ENCODE measurements at regions not wholly inside any gene's neighbourhood (a gene's known extent, or its start where the extent isn't known, plus 50 kb on each side); places are given as distances from the start of the nearest gene placed in this dataset.

- no peak for DNase-seq (ENCODE audit: low read depth in 2 of 3, low spot score in 1 of 3)
These were observed 533.3 kb downstream of the HACE1 start for GRCh38 chr6:104326173-104327001.

DNA sequence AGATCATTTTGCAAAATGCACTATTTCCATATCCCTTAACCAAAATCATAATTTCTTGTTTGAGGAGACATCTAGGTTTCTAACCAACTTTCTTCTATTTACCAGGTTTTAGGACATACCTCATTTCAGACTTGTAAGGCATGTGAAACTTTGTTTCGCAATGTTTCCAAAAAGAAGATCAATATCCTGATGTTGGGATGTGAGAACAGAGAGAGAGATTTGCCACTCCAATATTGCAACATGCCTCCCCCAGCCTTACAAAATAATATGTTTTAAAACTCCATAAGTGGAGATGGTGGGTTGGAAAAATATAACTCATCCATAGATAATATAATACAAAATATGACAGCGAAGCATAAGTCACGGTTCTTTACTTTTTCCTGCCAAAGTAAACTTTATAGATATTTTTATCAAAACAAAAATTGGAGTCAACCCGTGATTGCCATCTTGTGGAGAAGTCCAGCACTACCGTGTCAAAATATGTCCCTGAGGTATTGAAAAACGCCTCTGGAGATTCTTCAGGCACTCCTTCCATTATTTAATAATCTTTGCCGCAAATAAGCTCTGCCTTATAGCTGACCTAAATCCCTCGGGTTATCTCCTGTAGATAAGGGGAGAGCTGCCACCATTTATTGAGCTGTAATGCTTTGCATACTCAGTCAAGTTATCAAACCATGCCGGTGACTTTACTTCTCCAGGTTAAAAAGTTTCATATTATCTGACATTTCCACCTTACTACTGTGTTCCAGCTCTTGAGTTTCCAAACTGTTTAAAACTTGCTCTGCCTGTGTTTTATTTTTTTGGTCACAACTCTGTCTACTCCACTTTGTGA is 534.2 kb downstream of the HACE1 start:
- no peak for DNase-seq (ENCODE audit: low read depth in 2 of 3, low spot score in 1 of 3)

DNA sequence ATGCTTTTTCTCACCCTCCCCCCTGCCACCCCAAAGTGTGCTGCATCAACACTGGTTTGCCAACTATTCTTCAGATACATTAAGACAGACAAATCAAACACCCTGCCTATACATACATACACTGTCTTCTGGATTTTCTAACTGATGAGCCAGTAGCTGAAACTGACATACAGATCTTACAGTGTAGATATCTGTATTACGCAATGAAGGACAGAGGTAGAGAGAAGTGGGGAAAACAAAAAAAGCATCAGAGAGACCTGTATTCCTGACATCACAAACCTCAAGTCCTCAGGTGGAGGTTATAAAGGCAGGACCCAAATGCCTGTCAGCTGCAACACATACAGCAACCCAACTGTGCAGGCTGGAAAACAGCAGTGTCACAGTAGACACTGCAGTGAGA is 535.4 kb downstream of the HACE1 start:
- DNase-seq (ENCODE audit: low read depth in 2 of 3, low spot score in 1 of 3) = no peak

- no peak for DNase-seq (ENCODE audit: low read depth in 2 of 3, low spot score in 1 of 3)
These were observed 536.9 kb downstream of the HACE1 start for GRCh38 chr6:104322841-104323240.

- no peak for DNase-seq (ENCODE audit: low read depth in 2 of 3, low spot score in 1 of 3)
These were observed 538.4 kb downstream of the HACE1 start for GRCh38 chr6:104321301-104321700.

DNA sequence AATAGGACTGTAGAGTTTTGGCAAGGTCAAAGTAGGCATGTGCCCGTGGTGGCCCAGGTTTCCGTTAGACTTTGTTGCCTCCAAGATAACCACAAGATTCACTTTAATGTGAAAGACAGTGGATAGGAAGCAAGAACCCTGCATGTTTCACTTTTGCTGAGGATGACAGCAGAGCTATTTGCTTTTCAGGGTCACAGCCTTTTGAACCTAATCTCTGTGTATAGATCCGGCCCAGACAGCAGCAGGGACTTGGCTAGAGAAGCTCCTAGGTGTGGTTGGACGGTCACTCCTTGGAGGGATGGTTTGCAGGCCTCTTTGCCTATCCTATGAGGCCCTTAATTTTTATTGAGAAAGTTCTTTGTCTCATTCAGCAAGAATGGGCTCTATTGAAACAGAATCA is 538.8 kb downstream of the HACE1 start:
- no peak for DNase-seq (ENCODE audit: low read depth in 2 of 3, low spot score in 1 of 3)

DNA sequence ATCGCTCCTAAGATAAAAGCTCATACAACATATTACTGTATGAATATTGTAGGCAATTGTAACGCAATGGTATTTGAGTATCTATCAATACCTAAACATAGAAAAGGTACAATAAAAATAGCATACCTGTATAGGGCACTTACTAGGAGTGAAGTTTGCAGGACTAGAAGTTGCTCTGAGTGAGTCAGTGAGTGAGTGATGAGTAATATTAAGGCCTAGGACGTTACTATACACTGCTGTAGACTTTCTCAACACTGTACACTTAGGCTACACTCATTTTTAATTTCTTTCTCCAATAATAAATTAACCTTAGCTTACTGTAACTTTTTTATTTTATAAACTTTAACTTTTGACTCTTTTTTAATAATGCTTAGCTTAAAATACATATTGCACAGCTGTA is 546.9 kb downstream of the HACE1 start:
- DNase-seq (ENCODE audit: low read depth in 2 of 3, low spot score in 1 of 3) = no peak

DNA sequence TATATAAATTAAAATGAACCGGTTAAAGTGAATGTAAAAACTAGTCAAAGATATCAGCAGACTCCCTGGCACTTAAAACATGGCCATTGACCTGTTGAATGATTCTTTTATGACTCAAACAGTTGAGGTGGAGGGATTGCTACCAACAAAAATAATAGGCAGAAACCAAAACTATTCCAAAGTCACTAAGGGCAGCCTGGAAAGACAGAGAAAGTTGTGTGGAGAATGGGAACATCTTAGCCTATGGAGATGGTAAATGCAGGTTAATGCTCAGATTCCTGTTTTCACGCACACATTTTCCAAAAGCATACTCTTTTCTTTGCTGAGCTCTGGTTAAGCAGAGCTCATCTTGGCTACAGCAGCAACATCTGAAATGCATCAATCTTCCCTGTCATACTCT is 553.5 kb downstream of the HACE1 start:
- DNase-seq (ENCODE audit: low read depth in 2 of 3, low spot score in 1 of 3) = no peak

- no peak for DNase-seq (ENCODE audit: low read depth in 2 of 3, low spot score in 1 of 3)
These were observed 554.5 kb downstream of the HACE1 start for GRCh38 chr6:104305206-104305605.

GRCh38 chr6:104301951-104302350 is 557.8 kb downstream of the HACE1 start:
- DNase-seq (ENCODE audit: low read depth in 2 of 3, low spot score in 1 of 3) = no peak

DNA sequence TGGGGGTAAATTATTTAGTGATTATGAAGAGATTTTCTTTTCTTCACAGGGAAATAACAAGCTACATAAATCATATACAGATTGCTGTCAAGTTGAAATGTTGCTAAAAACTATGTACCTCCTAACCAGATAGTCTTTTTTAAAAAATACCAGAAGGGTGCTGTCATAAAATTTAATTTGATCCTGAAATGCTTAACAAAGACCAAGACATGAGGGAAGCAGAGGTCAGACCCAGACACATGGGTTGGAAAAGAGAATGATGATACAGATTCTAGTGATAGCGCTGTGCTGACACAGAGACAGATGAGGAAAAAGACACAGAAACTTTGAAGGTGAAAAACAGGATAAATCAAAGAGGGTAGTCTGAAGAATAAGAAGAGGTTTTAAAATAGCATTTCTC is 573.1 kb downstream of the HACE1 start:
- DNase-seq (ENCODE audit: low read depth in 2 of 3, low spot score in 1 of 3) = no peak

GRCh38 chr6:104284872-104285271 is 574.8 kb downstream of the HACE1 start:
- no peak for DNase-seq (ENCODE audit: low read depth in 2 of 3, low spot score in 1 of 3)

DNA sequence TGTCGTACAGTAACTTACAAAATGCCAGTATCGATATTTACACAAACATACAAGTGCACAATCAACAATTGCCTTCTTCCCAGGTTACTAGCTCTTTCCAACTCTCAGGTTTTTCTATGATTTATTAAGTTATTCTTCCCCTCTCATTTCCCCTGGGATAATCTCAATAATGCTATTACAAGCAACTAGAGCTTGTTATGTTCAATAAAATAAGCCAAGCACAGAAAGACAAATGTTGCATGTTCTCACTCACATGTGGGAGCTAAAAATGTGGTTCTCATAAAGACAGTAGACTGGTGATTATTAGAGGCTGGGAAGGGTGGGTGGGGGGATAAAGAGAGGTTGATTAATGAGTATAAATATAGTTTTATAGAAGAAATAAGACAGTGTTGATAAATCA is 577.1 kb downstream of the HACE1 start:
- no peak for DNase-seq (ENCODE audit: low read depth in 2 of 3, low spot score in 1 of 3)

DNA sequence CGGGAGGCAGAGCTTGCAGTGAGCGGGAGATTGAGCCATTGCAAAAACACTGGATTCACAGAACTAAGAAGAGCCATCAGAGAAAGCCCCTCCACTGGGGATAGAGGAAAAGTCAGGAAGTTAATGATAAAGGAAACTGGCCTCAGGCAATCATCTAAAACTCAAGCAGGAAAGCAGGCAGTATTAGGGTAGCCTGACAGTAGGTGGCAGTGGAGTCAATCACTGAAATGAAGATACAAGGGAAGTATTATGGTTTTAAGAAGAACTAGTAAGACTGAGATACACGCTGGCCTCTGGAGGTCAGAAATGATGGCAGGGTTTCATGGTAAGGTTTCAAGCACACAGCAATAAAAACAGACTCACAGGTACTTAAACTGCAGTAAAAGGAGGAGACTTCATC is 578.3 kb downstream of the HACE1 start:
- DNase-seq (ENCODE audit: low read depth in 2 of 3, low spot score in 1 of 3) = no peak

DNA sequence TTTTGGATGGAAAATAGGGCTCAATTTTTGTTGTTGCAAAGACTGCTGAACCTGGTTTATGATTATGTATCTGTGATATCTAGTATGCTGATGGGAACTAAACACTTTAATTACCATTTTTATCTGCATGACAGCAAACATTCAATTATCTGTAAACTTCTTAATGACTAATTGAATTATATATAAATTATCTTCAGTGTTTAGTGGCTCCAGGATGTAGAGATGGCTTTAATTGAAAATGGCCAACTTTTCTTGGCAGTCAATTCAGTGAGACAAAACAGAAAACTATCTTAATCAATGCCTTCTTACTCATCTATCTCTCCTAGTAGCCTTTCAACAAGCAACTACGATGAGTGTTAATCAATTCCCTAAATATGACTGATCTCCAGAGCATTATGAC is 591.3 kb downstream of the HACE1 start:
- no peak for DNase-seq (ENCODE audit: low read depth in 2 of 3, low spot score in 1 of 3)

GRCh38 chr6:104266922-104267321 is 592.8 kb downstream of the HACE1 start:
- no peak for DNase-seq (ENCODE audit: low read depth in 2 of 3, low spot score in 1 of 3)

GRCh38 chr6:104256646-104257045 is 603.1 kb downstream of the HACE1 start:
- DNase-seq (ENCODE audit: low read depth in 2 of 3, low spot score in 1 of 3) = no peak

DNA sequence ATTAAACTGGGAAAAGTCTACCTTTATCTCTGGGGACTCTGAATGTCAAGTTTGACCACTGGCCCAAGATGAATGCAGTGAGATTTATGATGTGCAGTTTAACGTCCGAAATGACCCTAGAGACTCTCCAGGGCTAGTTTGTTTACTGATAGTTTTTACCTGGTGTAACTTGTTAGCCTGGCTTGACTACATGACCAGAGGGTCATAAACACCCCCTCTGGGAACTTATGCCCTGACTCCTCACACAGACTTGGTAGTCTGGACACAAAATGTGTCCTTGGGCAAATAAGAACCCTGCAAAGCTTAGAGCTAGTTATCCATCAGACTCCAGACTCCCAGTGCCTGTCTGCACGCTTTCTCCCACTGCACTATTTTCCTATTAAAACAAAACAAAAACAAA is 606.5 kb downstream of the HACE1 start:
- no peak for DNase-seq (ENCODE audit: low read depth in 2 of 3, low spot score in 1 of 3)

GRCh38 chr6:104252276-104252675 is 607.4 kb downstream of the HACE1 start:
- no peak for DNase-seq (ENCODE audit: low read depth in 2 of 3, low spot score in 1 of 3)

GRCh38 chr6:104251651-104252050 is 608.1 kb downstream of the HACE1 start:
- no peak for DNase-seq (ENCODE audit: low read depth in 2 of 3, low spot score in 1 of 3)

GRCh38 chr6:104240865-104241264 is 618.9 kb downstream of the HACE1 start:
- DNase-seq (ENCODE audit: low read depth in 2 of 3, low spot score in 1 of 3) = no peak

DNA sequence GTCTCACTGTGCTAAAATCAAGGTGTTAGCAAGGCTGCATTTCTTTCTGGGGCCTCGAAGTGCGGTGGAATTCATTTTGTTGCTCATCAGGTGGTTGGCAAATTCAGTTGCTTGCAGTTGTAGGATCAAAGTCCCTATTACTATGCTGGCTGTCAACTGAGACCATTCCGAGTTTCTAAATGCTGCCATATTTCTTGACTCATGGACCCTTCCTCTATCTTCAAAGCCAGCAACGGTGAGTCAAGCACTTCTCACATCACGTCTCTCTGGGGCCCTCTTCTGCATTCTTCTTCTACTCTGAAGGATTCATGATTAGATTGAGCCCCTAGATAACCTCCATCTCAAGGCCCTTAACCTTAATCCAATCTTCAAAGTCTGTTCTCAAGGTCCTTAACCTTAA is 619.7 kb downstream of the HACE1 start:
- no peak for DNase-seq (ENCODE audit: low read depth in 2 of 3, low spot score in 1 of 3)

Data from stimulated activated CD4-positive, alpha-beta T cell treated with anti-CD3 and anti-CD28 coated beads, Interleukin-12 subunit alpha, Interleukin-12 subunit beta, amount 100 ng/mL, for 48 hours (primary cell).